Uterus (tissue), 3 donors: ENCODE measurements at regions not wholly inside any gene's neighbourhood (a gene's known extent, or its start where the extent isn't known, plus 50 kb on each side); places are given as distances from the start of the nearest gene placed in this dataset.

Experiments
- DNase-seq, 2 donors: peaks; one replicate each; pipeline ENCODE4 v3.0.0-alpha.2; 2019 to 2020
- H3K27ac ChIP-seq, 2 donors: fragments of 200-600 bp; sonication (generic); 1 replicate in 1 of 2; 2 replicates in 1 of 2; pipeline ENCODE4 v1.5.1; 2016 to 2018
- H3K27me3 ChIP-seq, 2 donors: fragments of 200-600 bp; sonication (generic); one replicate each; pipeline ENCODE4 v1.5.1; 2018 to 2019; ENCODE audit warnings: control low read depth in 1 of 2
- H3K36me3 ChIP-seq, 2 donors: fragments of 200-600 bp; sonication (generic); one replicate each; pipeline ENCODE4 v1.5.1; 2019; ENCODE audit warnings: control low read depth in 1 of 2
- H3K4me1 ChIP-seq, 2 donors: fragments of 200-600 bp; sonication (generic); one replicate each; pipeline ENCODE4 v1.5.1; 2018 to 2019; ENCODE audit warnings: control low read depth in 1 of 2
- H3K4me3 ChIP-seq, 2 donors: fragments of 200-600 bp; sonication (generic); 1 replicate in 1 of 2; 2 replicates in 1 of 2; pipeline ENCODE4 v1.5.1; 2018 to 2019; ENCODE audit warnings: mild to moderate bottlenecking in 1 of 2
- H3K9me3 ChIP-seq, 2 donors: fragments of 200-600 bp; sonication (generic); one replicate each; pipeline ENCODE4 v1.5.1; 2019; ENCODE audit warnings: control low read depth in 1 of 2
- POLR2A ChIP-seq, 2 donors: fragments of 450-650 bp; IDR thresholded peaks; one replicate each; pipeline ENCODE4 v1.6.1; 2016; ENCODE audit warnings: antibody characterized with exemption in 2 of 2, mild to moderate bottlenecking in 1 of 2, moderate library complexity in 1 of 2
- intact Hi-C: fragments of 100-400 bp; cut with DNase I; formaldehyde crosslinking; loops from one replicate; pipeline ENCODE4 v1.15.1; 2023; ENCODE audit warnings: low total_unique reads
- TF ChIP-seq, protein P1 (sequence below), 4 experiments: fragments of 200-600 bp in 2 of 4; fragments of 450-650 bp in 2 of 4; sonication (generic) in 2 of 4; IDR thresholded peaks; one replicate each; pipeline ENCODE4 v1.5.1; 2016 to 2019; ENCODE audit warnings: antibody characterized with exemption in 4 of 4, mild to moderate bottlenecking in 2 of 4, moderate library complexity in 1 of 4
- donor health status: DM: yes; HTN: yes; CAD: no.

GRCh38 chr2:216320852-216321251 lies 51.4 kb downstream of the MARCHF4 start:
- Histone ChIP-seq H3K36me3 (no peaks in the 10 kb centered on the region), H3K4me1 (no peaks in the 10 kb centered on the region), H3K4me3 (no peak overlapping the region), H3K27ac (no peak overlapping the region), H3K9me3 (no peaks in the 10 kb centered on the region), H3K27me3 (no peaks in the 10 kb centered on the region)
- intact Hi-C loops = no loop called here
- TF ChIP-seq, protein P1, sequence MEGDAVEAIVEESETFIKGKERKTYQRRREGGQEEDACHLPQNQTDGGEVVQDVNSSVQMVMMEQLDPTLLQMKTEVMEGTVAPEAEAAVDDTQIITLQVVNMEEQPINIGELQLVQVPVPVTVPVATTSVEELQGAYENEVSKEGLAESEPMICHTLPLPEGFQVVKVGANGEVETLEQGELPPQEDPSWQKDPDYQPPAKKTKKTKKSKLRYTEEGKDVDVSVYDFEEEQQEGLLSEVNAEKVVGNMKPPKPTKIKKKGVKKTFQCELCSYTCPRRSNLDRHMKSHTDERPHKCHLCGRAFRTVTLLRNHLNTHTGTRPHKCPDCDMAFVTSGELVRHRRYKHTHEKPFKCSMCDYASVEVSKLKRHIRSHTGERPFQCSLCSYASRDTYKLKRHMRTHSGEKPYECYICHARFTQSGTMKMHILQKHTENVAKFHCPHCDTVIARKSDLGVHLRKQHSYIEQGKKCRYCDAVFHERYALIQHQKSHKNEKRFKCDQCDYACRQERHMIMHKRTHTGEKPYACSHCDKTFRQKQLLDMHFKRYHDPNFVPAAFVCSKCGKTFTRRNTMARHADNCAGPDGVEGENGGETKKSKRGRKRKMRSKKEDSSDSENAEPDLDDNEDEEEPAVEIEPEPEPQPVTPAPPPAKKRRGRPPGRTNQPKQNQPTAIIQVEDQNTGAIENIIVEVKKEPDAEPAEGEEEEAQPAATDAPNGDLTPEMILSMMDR (IDR thresholded peaks at IDR 0.05) = no peak
- TF ChIP-seq POLR2A (IDR thresholded peaks at IDR 0.05) = no peak
- no peak for DNase-seq

GRCh38 chr2:216319771-216320170 lies 52.5 kb downstream of the MARCHF4 start:
- no peak overlapping the region for H3K27ac ChIP-seq
- TF ChIP-seq POLR2A (IDR thresholded peaks at IDR 0.05) = no peak
- TF ChIP-seq, protein P1 (IDR thresholded peaks at IDR 0.05) = no peak
- H3K4me1 ChIP-seq = no peaks in the 10 kb centered on the region
- H3K27me3 ChIP-seq = no peaks in the 10 kb centered on the region
- H3K4me3 ChIP-seq = no peak overlapping the region
- DNase-seq = no peak
- no peaks in the 10 kb centered on the region for H3K9me3 ChIP-seq
- no peaks in the 10 kb centered on the region for H3K36me3 ChIP-seq
- intact Hi-C loops = no loop called here

GRCh38 chr2:216318521-216318874 lies 53.8 kb downstream of the MARCHF4 start:
- H3K36me3 ChIP-seq = no peaks in the 10 kb centered on the region
- no peak for DNase-seq
- no peaks in the 10 kb centered on the region for H3K27me3 ChIP-seq
- no peaks in the 10 kb centered on the region for H3K4me1 ChIP-seq
- H3K9me3 ChIP-seq = no peaks in the 10 kb centered on the region
- no peak overlapping the region for H3K27ac ChIP-seq
- H3K4me3 ChIP-seq = no peak overlapping the region
- TF ChIP-seq, protein P1 (IDR thresholded peaks at IDR 0.05) = no peak
- no peak for TF ChIP-seq POLR2A (IDR thresholded peaks at IDR 0.05)
- intact Hi-C loops = no loop called here

GRCh38 chr2:216317831-216318520 lies 54.3 kb downstream of the MARCHF4 start:
- H3K27me3 ChIP-seq = no peaks in the 10 kb centered on the region
- no peak overlapping the region for H3K4me3 ChIP-seq
- DNase-seq = no peak
- no peak for TF ChIP-seq POLR2A (IDR thresholded peaks at IDR 0.05)
- TF ChIP-seq, protein P1 (IDR thresholded peaks at IDR 0.05) = no peak
- H3K4me1 ChIP-seq = no peaks in the 10 kb centered on the region
- no peaks in the 10 kb centered on the region for H3K9me3 ChIP-seq
- H3K36me3 ChIP-seq = no peaks in the 10 kb centered on the region
- intact Hi-C loops = no loop called here
- no peak overlapping the region for H3K27ac ChIP-seq

- Histone ChIP-seq H3K4me3 (no peak overlapping the region), H3K27ac (no peak overlapping the region), H3K27me3 (no peaks in the 10 kb centered on the region), H3K36me3 (no peaks in the 10 kb centered on the region), H3K9me3 (no peaks in the 10 kb centered on the region), H3K4me1 (no peaks in the 10 kb centered on the region)
- TF ChIP-seq POLR2A (IDR thresholded peaks at IDR 0.05) = no peak
- TF ChIP-seq, protein P1 (IDR thresholded peaks at IDR 0.05) = no peak
- intact Hi-C loops = no loop called here
- DNase-seq = no peak
Observed at GRCh38 chr2:216316743-216317142, 55.5 kb downstream of the MARCHF4 start.
